Neuronal stem cell (in vitro differentiated cells): ENCODE measurements at regions not wholly inside any gene's neighbourhood (a gene's known extent, or its start where the extent isn't known, plus 50 kb on each side); places are given as distances from the start of the nearest gene placed in this dataset.

ENCODE experiments used
- DNase-seq: peaks from one replicate; pipeline ENCODE4 v3.0.0-alpha.2; 2013; ENCODE audit warnings: low spot score
- H2AFZ ChIP-seq: one replicate; pipeline ENCODE4 v1.6.1; 2013; ENCODE audit warnings: mild to moderate bottlenecking, low read length, inconsistent platforms
- H2AK5ac ChIP-seq: 2 replicates; pipeline ENCODE4 v1.6.1; 2013; ENCODE audit warnings: low read depth, mild to moderate bottlenecking, inconsistent platforms, low read length, moderate library complexity, mixed read lengths
- H2BK120ac ChIP-seq: 2 replicates; pipeline ENCODE4 v1.6.1; 2013; ENCODE audit warnings: low read depth, mild to moderate bottlenecking, inconsistent platforms, low read length, moderate library complexity, mixed read lengths
- H2BK12ac ChIP-seq: one replicate; pipeline ENCODE4 v1.6.1; 2013; ENCODE audit warnings: low read length, inconsistent platforms
- H2BK15ac ChIP-seq: 2 replicates; pipeline ENCODE4 v1.6.1; 2013; ENCODE audit warnings: mild to moderate bottlenecking, low read length, inconsistent platforms, mixed read lengths
- H2BK5ac ChIP-seq: one replicate; pipeline ENCODE4 v1.6.1; 2013; ENCODE audit warnings: inconsistent platforms, mild to moderate bottlenecking, low read length, moderate library complexity
- H3K14ac ChIP-seq: one replicate; pipeline ENCODE4 v1.6.1; 2013; ENCODE audit warnings: low read length, inconsistent platforms
- H3K18ac ChIP-seq: 2 replicates; pipeline ENCODE4 v1.6.1; 2013; ENCODE audit warnings: low read length, inconsistent platforms
- H3K23ac ChIP-seq: 2 replicates; pipeline ENCODE4 v1.6.1; 2013; ENCODE audit warnings: low read depth, mild to moderate bottlenecking, mixed read lengths, low read length, inconsistent platforms; ENCODE audit not compliant: poor library complexity
- H3K27ac ChIP-seq: replicated peaks from 3 replicates; pipeline ENCODE4 v1.5.1; 2013; ENCODE audit warnings: low read length, inconsistent platforms
- H3K27me3 ChIP-seq, 3 experiments: 2 replicates each; pipeline ENCODE4 v1.6.1; 2013; ENCODE audit warnings: low read length in 3 of 3, mild to moderate bottlenecking in 2 of 3, inconsistent platforms in 1 of 3, low read depth in 1 of 3, mixed read lengths in 1 of 3, moderate library complexity in 1 of 3; ENCODE audit not compliant: control insufficient read depth in 3 of 3, insufficient read depth in 3 of 3
- H3K36me3 ChIP-seq, 2 donors: replicated peaks in 1 of 2; 2 replicates each; pipeline ENCODE4 v1.6.1; 2013; ENCODE audit warnings: low read length in 2 of 2; ENCODE audit not compliant: control insufficient read depth in 2 of 2, insufficient read depth in 2 of 2
- H3K4ac ChIP-seq: 2 replicates; pipeline ENCODE4 v1.6.1; 2013; ENCODE audit warnings: inconsistent platforms, mild to moderate bottlenecking, low read length, moderate library complexity
- H3K4me1 ChIP-seq, 2 donors: 1 replicate in 1 of 2; 2 replicates in 1 of 2; pipeline ENCODE4 v1.6.1; 2013; ENCODE audit warnings: low read length in 2 of 2, low read depth in 1 of 2; ENCODE audit not compliant: control insufficient read depth in 2 of 2, insufficient read depth in 1 of 2
- H3K4me2 ChIP-seq: one replicate; pipeline ENCODE4 v1.6.1; 2013; ENCODE audit warnings: mild to moderate bottlenecking, low read length, inconsistent platforms; ENCODE audit not compliant: insufficient read depth, poor library complexity, severe bottlenecking
- H3K4me3 ChIP-seq, 2 donors: 2 replicates each; pipeline ENCODE4 v1.5.1; 2013; ENCODE audit warnings: low read length in 2 of 2, mild to moderate bottlenecking in 2 of 2, inconsistent platforms in 1 of 2, moderate library complexity in 1 of 2
- H3K79me1 ChIP-seq: one replicate; pipeline ENCODE4 v1.6.1; 2013; ENCODE audit warnings: low read depth, mild to moderate bottlenecking, inconsistent platforms, low read length, moderate library complexity
- H3K9ac ChIP-seq: one replicate; pipeline ENCODE4 v1.6.1; 2013; ENCODE audit warnings: mild to moderate bottlenecking, low read depth, low read length, inconsistent platforms; ENCODE audit not compliant: poor library complexity
- H3K9me3 ChIP-seq, 2 donors: replicated peaks in 1 of 2; 2 replicates each; pipeline versions ENCODE3 to v1.6.1; 2013; ENCODE audit warnings: low read length in 2 of 2, mild to moderate bottlenecking in 2 of 2, inconsistent platforms in 1 of 2, low read depth in 1 of 2, mixed read lengths in 1 of 2, moderate library complexity in 1 of 2; ENCODE audit not compliant: control insufficient read depth in 2 of 2, insufficient read depth in 1 of 2
- H4K8ac ChIP-seq: one replicate; pipeline ENCODE4 v1.6.1; 2013; ENCODE audit warnings: low read depth, mild to moderate bottlenecking, inconsistent platforms, low read length, moderate library complexity
- H4K91ac ChIP-seq: one replicate; pipeline ENCODE4 v1.6.1; 2013; ENCODE audit warnings: low read length, low read depth, mild to moderate bottlenecking, inconsistent platforms; ENCODE audit not compliant: poor library complexity
- WGBS, 2 donors: extraction: QIAGEN DNeasy Blood & Tissue Kit; methylation state at CpG; one replicate each; pipeline ENCODE4 v1.1.7; 2013; ENCODE audit warnings: missing lambda C conversion rate in 2 of 2, mixed read lengths in 1 of 2; ENCODE audit not compliant: insufficient read length in 2 of 2, insufficient replicate concordance in 1 of 2; ENCODE audit errors: extremely low coverage in 2 of 2; 5-methylcytosine and 5-hydroxymethylcytosine counted together

DNA sequence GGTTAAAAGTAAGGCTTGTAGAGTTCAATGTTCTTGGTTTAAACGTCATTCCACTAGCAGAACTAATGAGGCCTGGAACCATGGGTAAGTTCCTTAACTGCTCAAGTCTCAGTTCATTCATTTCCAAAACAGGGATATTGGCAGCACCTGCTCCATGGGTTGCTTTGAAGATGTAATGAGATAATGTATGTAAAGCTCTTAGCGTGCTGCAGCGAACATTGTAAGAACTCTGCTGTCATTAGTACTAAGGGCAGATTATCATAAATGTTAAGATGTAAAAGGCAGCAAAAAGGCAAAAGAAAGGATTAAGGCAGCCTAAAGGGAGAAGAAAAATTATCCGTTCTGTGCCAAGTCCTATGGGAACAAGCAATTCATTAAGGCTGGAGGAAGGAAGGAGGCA lies 129.1 kb upstream of the NGF start:
- WGBS, 2 donors = no CpG with 5 or more reads among the region's 4 CpGs
- H4K91ac ChIP-seq = no peak overlapping the region

GRCh38 chr1:115466433-115466832 lies 128.4 kb upstream of the NGF start:
- no peak overlapping the region for H3K23ac ChIP-seq
- no peak overlapping the region for H3K27ac ChIP-seq
- no CpG with 5 or more reads among the region's 3 CpGs for WGBS, 2 donors
- no peak overlapping the region for H2BK12ac ChIP-seq
- no peak overlapping the region for H3K4me3 ChIP-seq
- no peak overlapping the region for H4K91ac ChIP-seq
- no peak overlapping the region for H3K18ac ChIP-seq
- H3K27me3 ChIP-seq = no peaks in the 10 kb centered on the region
- H3K36me3 ChIP-seq = no peaks in the 10 kb centered on the region
- no peaks in the 10 kb centered on the region for H3K4me1 ChIP-seq
- no peak overlapping the region for H2BK5ac ChIP-seq
- DNase-seq = no peak
- H3K4ac ChIP-seq = no peak overlapping the region
- H3K9me3 ChIP-seq = no peaks in the 10 kb centered on the region
- no peak overlapping the region for H2BK120ac ChIP-seq
- no peak overlapping the region for H3K14ac ChIP-seq
- H3K9ac ChIP-seq = no peak overlapping the region
- H2AFZ ChIP-seq = no peak overlapping the region
- H2AK5ac ChIP-seq = no peak overlapping the region
- no peak overlapping the region for H2BK15ac ChIP-seq
- H3K79me1 ChIP-seq = no peaks in the 10 kb centered on the region
- no peak overlapping the region for H4K8ac ChIP-seq
- H3K4me2 ChIP-seq = no peak overlapping the region

More for the DNA sequence above, 129.1 kb upstream of the NGF start:
- Histone ChIP-seq H3K14ac (no peak overlapping the region), H3K18ac (no peak overlapping the region), H3K9me3 (no peaks in the 10 kb centered on the region), H4K8ac (no peak overlapping the region), H2BK12ac (no peak overlapping the region), H3K27me3 (no peaks in the 10 kb centered on the region), H2AK5ac (no peak overlapping the region), H3K4me3 (no peak overlapping the region), H2BK15ac (no peak overlapping the region), H3K23ac (no peak overlapping the region), H3K36me3 (no peaks in the 10 kb centered on the region), H2AFZ (no peak overlapping the region), H2BK5ac (no peak overlapping the region), H3K27ac (no peak overlapping the region), H3K4me1 (no peaks in the 10 kb centered on the region), H3K4ac (no peak overlapping the region), H3K9ac (no peak overlapping the region), H3K79me1 (no peaks in the 10 kb centered on the region), H3K4me2 (no peak overlapping the region), H2BK120ac (no peak overlapping the region)
- DNase-seq = no peak

DNA sequence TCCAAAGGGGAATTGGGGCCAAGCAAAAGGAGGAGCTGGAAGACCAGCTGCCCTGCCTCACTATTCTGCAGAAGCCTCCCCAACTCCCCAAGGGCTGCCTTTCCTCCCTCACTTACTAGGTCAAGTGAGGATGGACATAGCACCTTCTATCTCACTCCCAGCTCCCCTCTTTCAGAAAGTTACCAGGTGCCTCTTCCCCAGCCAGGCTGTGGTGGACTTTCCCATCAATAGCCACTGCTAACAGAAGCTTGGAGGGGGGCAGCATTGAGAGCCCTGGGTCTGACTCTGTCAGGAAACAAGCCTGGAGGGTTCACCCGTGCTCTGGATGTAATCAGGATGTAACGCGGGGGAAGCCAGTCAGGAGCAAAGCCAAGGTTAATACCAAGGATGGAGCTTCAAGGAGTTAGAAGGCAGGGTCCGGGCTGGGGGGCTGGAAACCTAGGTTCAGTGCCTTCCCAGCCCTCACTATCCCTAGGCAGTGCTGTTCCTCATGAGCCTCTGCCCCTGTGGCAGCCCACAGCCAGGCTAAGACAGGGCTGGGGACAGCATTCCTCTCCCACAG lies 127.8 kb upstream of the NGF start:
- Histone ChIP-seq H3K4ac (no peak overlapping the region), H4K91ac (no peak overlapping the region), H3K36me3 (no peaks in the 10 kb centered on the region), H3K4me1 (no peaks in the 10 kb centered on the region), H3K4me3 (no peak overlapping the region), H3K79me1 (no peaks in the 10 kb centered on the region), H3K14ac (no peak overlapping the region), H2AK5ac (no peak overlapping the region), H3K27ac (no peak overlapping the region), H3K27me3 (no peaks in the 10 kb centered on the region), H2BK120ac (no peak overlapping the region), H3K23ac (no peak overlapping the region), H2BK12ac (no peak overlapping the region), H3K9me3 (no peaks in the 10 kb centered on the region), H2AFZ (no peak overlapping the region), H3K9ac (no peak overlapping the region), H2BK5ac (no peak overlapping the region), H3K4me2 (no peak overlapping the region), H2BK15ac (no peak overlapping the region), H3K18ac (no peak overlapping the region), H4K8ac (no peak overlapping the region)
- no peak for DNase-seq
- no CpG with 5 or more reads among the region's 4 CpGs for WGBS, 2 donors

DNA sequence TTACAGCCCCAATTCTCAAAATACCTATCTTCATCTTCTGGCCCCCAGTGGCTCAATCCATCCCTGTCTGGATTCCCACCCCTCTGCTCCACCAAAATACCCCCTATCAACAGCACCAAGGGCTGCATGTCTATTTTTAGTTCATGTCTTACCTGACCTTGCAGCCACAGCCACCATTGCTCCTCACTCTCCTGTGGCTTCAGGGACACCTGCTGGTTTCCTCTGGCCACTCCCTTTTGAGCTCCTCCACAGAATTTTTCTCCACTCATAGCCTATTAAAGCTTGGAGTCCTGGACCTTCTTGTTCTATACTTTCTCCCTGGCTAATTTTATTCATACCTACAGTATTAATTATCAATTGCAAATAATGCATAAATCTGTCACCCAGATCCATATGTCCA lies 125.3 kb upstream of the NGF start:
- no peaks in the 10 kb centered on the region for H3K36me3 ChIP-seq
- no peak for DNase-seq
- H2BK5ac ChIP-seq = no peak overlapping the region
- H2BK120ac ChIP-seq = no peak overlapping the region
- no peaks in the 10 kb centered on the region for H3K4me1 ChIP-seq
- H3K27ac ChIP-seq = no peak overlapping the region
- no peak overlapping the region for H3K14ac ChIP-seq
- H3K4me2 ChIP-seq = no peak overlapping the region
- H3K18ac ChIP-seq = no peak overlapping the region
- H3K9me3 ChIP-seq = no peaks in the 10 kb centered on the region
- H2BK12ac ChIP-seq = no peak overlapping the region
- no peak overlapping the region for H4K8ac ChIP-seq
- no peak overlapping the region for H3K4me3 ChIP-seq
- no peak overlapping the region for H3K4ac ChIP-seq
- H3K9ac ChIP-seq = no peak overlapping the region
- H2BK15ac ChIP-seq = no peak overlapping the region
- no peaks in the 10 kb centered on the region for H3K79me1 ChIP-seq
- no peak overlapping the region for H3K23ac ChIP-seq
- H3K27me3 ChIP-seq = no peaks in the 10 kb centered on the region
- H2AFZ ChIP-seq = no peak overlapping the region
- H2AK5ac ChIP-seq = no peak overlapping the region
- no peak overlapping the region for H4K91ac ChIP-seq
